ENCODE measurements at regions not wholly inside any gene's neighbourhood (a gene's known extent, or its start where the extent isn't known, plus 50 kb on each side); places are given as distances from the start of the nearest gene placed in this dataset.

DNA sequence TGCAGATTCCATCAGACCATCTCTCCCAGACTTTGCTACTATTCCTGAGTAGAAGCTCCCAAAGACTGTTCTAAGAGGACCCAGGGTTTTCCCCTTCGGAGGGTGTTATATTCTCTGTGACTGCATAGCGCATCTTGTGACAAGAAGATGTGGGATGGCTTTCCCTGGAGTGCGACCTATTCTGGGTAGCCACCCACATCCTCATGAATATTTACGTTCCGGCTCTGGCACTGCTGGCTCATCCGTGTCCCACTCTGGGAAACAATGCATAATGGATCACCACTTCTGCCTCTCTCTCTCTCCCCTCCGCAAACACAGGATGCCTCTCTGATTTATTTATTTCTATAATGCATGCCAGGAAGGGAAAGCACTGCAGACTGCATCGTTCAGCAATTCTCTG, 166.1 kb downstream of the PYDC2 start:
- ATAC-seq = no peak
- Histone ChIP-seq H3K4me3 (no peak overlapping the region), H3K9me3 (peaks cover 0 to 6% (median 0%) of the 10 kb centered on the region in 11 donors), H3K4me1 (no peaks in the 10 kb centered on the region), H3K27me3 (peaks cover 0 to 5% (median 0%) of the 10 kb centered on the region in 7 donors), H3K36me3 (no peaks in the 10 kb centered on the region), H3K27ac (no peak overlapping the region)
- intact Hi-C loops (cut with DNase I) = loop anchor here in 1 of 10 donors (10.0 kb wide), 1 partner anchor 58 kb away; no protein-coding TSS in a partner anchor
- TF ChIP-seq, protein P1, sequence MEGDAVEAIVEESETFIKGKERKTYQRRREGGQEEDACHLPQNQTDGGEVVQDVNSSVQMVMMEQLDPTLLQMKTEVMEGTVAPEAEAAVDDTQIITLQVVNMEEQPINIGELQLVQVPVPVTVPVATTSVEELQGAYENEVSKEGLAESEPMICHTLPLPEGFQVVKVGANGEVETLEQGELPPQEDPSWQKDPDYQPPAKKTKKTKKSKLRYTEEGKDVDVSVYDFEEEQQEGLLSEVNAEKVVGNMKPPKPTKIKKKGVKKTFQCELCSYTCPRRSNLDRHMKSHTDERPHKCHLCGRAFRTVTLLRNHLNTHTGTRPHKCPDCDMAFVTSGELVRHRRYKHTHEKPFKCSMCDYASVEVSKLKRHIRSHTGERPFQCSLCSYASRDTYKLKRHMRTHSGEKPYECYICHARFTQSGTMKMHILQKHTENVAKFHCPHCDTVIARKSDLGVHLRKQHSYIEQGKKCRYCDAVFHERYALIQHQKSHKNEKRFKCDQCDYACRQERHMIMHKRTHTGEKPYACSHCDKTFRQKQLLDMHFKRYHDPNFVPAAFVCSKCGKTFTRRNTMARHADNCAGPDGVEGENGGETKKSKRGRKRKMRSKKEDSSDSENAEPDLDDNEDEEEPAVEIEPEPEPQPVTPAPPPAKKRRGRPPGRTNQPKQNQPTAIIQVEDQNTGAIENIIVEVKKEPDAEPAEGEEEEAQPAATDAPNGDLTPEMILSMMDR (IDR thresholded peaks at IDR 0.05) = no peak
- WGBS, 2 donors = 54 to 58% methylated on average over 8 of the region's 8 CpGs
- no peak for DNase-seq

GRCh38 chr3:191628571-191628970, 167.6 kb downstream of the PYDC2 start:
- Histone ChIP-seq H3K36me3 (no peaks in the 10 kb centered on the region), H3K27me3 (peaks cover 0 to 5% (median 0%) of the 10 kb centered on the region in 7 donors), H3K4me3 (no peak overlapping the region), H3K4me1 (no peaks in the 10 kb centered on the region), H3K27ac (no peak overlapping the region), H3K9me3 (peaks cover 0 to 6% (median 0%) of the 10 kb centered on the region in 11 donors)
- TF ChIP-seq, protein P1 (IDR thresholded peaks at IDR 0.05) = no peak
- DNase-seq (no peak), ATAC-seq (no peak)
- intact Hi-C loops (cut with DNase I) = loop anchor here in 1 of 10 donors (10.0 kb wide), 1 partner anchor 56 kb away; no protein-coding TSS in a partner anchor
- 39 to 47% methylated on average over 2 of the region's 2 CpGs for WGBS, 2 donors

- TF ChIP-seq, protein P1 (IDR thresholded peaks at IDR 0.05) = no peak
- no peaks in the 10 kb centered on the region for H3K36me3 ChIP-seq
- ATAC-seq (no peak), DNase-seq (no peak)
- H3K9me3 ChIP-seq = no peaks in the 10 kb centered on the region
- peaks cover 0 to 5% (median 0%) of the 10 kb centered on the region in 7 donors for H3K27me3 ChIP-seq
- H3K27ac ChIP-seq = no peak overlapping the region
- no peak overlapping the region for H3K4me3 ChIP-seq
- intact Hi-C loops (cut with DNase I) = no loop called here
- 88 to 91% methylated on average over 3 of the region's 3 CpGs for WGBS, 2 donors
- no peaks in the 10 kb centered on the region for H3K4me1 ChIP-seq
Measured at GRCh38 chr3:191631496-191631895, 170.5 kb downstream of the PYDC2 start.

DNA sequence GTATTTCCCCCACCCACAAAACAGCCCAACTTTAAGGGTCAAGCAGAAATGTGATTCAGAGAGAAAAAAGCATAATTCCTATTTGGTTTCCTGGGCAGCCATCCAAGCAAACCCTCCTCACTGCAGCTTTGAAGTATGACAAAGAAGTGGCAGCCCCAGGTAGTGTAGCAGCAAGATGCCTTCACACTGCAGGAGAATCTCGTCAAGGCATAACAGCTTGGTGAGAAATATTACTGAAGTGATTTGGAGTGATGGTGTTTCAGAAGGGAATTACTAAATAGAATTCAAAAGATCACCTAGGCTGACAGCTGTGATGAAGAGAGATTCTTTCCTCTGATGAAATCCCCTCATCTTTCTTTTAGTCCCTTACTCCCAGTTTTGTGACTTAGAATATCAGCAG, 173.9 kb downstream of the PYDC2 start:
- intact Hi-C loops (cut with DNase I) = no loop called here
- Histone ChIP-seq H3K36me3 (no peaks in the 10 kb centered on the region), H3K4me3 (no peak overlapping the region), H3K4me1 (no peaks in the 10 kb centered on the region), H3K9me3 (no peaks in the 10 kb centered on the region), H3K27me3 (no peaks in the 10 kb centered on the region), H3K27ac (no peak overlapping the region)
- no peak for ATAC-seq
- no peak for DNase-seq
- TF ChIP-seq, protein P1 (IDR thresholded peaks at IDR 0.05) = no peak
- 61 to 69% methylated on average over 1 of the region's 1 CpG for WGBS, 2 donors
